HG03097 (cell line): ENCODE measurements at regions not wholly inside any gene's neighbourhood (a gene's known extent, or its start where the extent isn't known, plus 50 kb on each side); places are given as distances from the start of the nearest gene placed in this dataset.
"Not testable (repeated sequence)": the region's sequence is repeated elsewhere in the genome, so short reads cannot be mapped to it uniquely, and the experiment has no call there.

ENCODE experiments used
- ATAC-seq: cut with Tn5 transposase; IDR thresholded peaks from one replicate; pipeline ENCODE4 v1.9.1; 2021; ENCODE audit not compliant: unreplicated experiment, low FRiP score

DNA sequence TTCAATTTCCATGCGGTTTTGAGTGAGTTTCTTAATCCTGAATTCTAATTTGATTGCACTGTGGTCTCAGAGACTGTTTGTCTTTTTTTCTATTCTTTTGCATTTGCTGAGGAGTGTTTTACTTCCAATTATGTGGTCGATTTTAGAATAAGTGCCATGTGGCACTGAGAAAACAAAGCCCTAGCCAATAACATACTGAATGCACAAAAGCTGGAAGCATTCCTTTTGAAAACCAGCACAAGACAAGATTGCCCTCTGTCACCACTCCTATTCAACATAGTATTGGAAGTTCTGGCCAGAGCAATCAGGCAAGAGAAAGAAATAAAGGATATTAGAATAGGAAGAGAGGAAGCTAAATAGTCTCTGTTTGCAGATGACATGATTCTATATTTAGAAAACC, 66.7 kb upstream of the SLITRK5 start:
- not testable (repeated sequence) for ATAC-seq

DNA sequence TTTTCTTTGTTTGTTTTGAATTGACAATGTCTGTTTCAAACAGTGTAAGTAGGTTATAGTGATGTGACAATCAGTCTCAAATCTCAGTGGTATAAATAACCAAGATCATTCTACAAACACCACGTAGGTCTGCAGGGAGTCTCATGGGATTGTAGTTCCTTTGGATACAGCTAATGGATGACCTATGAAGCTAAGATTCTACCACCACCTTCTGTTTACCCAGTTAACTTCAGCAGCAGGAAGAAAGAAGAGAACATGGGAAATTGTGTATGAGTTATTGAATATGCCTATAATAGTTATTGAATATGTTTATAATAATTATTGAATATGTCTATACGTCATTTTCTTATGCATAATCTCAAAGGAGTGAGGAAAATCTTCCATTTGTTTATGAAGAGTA, 63.9 kb upstream of the SLITRK5 start:
- ATAC-seq: no peak

DNA sequence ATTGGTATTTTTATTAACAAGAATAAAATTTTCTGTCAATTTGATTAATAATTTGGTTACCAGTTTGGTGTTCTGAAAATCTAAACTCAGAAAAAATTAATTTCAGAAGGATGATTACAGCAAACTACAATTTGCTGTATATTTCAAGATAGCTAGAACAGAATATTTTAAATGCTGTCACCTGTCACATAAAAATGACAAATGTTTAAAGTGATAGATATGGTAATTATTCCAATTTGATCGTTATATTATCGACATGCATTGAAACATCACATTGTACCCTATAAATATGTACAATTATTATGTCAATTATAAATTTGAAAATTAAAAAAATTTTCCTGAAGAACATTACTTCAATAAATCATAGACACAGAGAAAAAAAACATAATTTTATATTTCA, 56.9 kb upstream of the SLITRK5 start:
- ATAC-seq: no peak
